Keratinocyte (primary cell): ENCODE measurements at regions not wholly inside any gene's neighbourhood (a gene's known extent, or its start where the extent isn't known, plus 50 kb on each side); places are given as distances from the start of the nearest gene placed in this dataset.

Experiments
- EZH2 ChIP-seq: IDR thresholded peaks from one replicate; pipeline ENCODE4 v1.6.1; 2012; ENCODE audit warnings: inconsistent platforms, mild to moderate bottlenecking, low read length, moderate library complexity
- TF ChIP-seq, protein P1 (sequence below), 3 experiments: IDR thresholded peaks in 1 of 3; conservative IDR thresholded peaks in 1 of 3; optimal IDR thresholded peaks in 1 of 3; 2 replicates in 2 of 3; 3 replicates in 1 of 3; pipeline versions ENCODE3 to v1.5.1; 2011; ENCODE audit warnings: low read length in 3 of 3, mild to moderate bottlenecking in 3 of 3, moderate library complexity in 2 of 3, control low read depth in 1 of 3, inconsistent platforms in 1 of 3; ENCODE audit not compliant: insufficient read depth in 2 of 3; ENCODE audit errors: extremely low read depth in 1 of 3

GRCh38 chrX:131609480-131609879, 65.6 kb downstream of the OR13H1 start:
- TF ChIP-seq, protein P1, sequence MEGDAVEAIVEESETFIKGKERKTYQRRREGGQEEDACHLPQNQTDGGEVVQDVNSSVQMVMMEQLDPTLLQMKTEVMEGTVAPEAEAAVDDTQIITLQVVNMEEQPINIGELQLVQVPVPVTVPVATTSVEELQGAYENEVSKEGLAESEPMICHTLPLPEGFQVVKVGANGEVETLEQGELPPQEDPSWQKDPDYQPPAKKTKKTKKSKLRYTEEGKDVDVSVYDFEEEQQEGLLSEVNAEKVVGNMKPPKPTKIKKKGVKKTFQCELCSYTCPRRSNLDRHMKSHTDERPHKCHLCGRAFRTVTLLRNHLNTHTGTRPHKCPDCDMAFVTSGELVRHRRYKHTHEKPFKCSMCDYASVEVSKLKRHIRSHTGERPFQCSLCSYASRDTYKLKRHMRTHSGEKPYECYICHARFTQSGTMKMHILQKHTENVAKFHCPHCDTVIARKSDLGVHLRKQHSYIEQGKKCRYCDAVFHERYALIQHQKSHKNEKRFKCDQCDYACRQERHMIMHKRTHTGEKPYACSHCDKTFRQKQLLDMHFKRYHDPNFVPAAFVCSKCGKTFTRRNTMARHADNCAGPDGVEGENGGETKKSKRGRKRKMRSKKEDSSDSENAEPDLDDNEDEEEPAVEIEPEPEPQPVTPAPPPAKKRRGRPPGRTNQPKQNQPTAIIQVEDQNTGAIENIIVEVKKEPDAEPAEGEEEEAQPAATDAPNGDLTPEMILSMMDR (optimal IDR thresholded peaks at IDR 0.05 in 1 of 3, IDR thresholded peaks at IDR 0.05 in 1 of 3, conservative IDR thresholded peaks at IDR 0.05 in 1 of 3; ENCODE audit: extremely low read depth in 1 of 3, insufficient read depth in 2 of 3, low read length in 3 of 3), result no peak
- no peak for TF ChIP-seq EZH2
